ENCODE measurements at regions not wholly inside any gene's neighbourhood (a gene's known extent, or its start where the extent isn't known, plus 50 kb on each side); places are given as distances from the start of the nearest gene placed in this dataset.

DNA sequence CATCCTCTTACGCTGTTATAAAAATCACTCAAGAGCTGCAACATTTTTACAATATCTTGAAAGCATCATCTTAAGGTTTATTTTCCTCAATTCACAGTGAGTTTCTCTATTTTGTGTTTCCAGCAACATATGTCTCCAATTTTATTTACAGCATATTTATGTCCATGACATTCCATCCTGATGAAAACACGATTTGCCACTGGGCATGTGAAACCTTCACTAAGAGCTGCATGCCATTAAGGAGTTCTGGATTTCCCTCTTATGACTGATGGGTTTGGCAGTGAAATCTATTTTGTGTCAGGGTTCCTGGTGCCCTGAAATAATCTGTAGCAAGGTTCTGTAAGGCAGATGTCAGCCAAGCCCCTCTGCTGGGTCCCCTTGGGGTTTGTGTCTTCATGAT is 527.6 kb upstream of the KLF12 start:
- DNase-seq = no peak
- Mint-ChIP-seq H3K4me1 (no peaks in the 10 kb centered on the region), H3K27ac (no peak overlapping the region), H3K4me3 (no peak overlapping the region), H3K9me3 (no peaks in the 10 kb centered on the region), H3K27me3 (no peaks in the 10 kb centered on the region), H3K36me3 (ENCODE audit: low read depth) (no peaks in the 10 kb centered on the region)
- ChIA-PET POLR2A (no interaction called here), CTCF (interaction anchor here (0.6 kb wide), 1 partner anchor 1672 kb away, joined by 3 read pairs; no protein-coding TSS in a partner anchor)

DNA sequence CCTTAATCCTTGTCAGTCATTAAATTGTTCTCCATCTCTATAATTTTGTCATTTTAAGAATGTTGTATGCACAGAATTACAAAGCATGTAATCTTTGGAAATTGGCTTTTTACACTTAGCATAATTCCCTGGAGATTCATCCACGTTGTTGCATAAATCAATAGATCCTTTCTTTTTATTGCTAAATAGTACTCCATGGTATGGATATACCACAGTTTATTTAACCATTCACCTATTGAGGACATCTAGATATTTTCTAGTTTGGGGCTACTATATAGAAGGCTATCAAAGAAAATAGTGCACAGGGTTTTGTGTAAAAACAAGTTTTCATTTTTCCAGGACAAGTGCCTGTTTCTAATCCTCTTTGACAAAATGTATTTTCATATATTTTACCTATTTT is 523.6 kb upstream of the KLF12 start:
- H3K4me3 Mint-ChIP-seq = no peak overlapping the region
- no peaks in the 10 kb centered on the region for H3K9me3 Mint-ChIP-seq
- H3K27me3 Mint-ChIP-seq = no peaks in the 10 kb centered on the region
- no peaks in the 10 kb centered on the region for H3K4me1 Mint-ChIP-seq
- no peak overlapping the region for H3K27ac Mint-ChIP-seq
- POLR2A ChIA-PET = no interaction called here
- H3K36me3 Mint-ChIP-seq (ENCODE audit: low read depth) = no peaks in the 10 kb centered on the region
- DNase-seq = no peak
- CTCF ChIA-PET = no interaction called here

DNA sequence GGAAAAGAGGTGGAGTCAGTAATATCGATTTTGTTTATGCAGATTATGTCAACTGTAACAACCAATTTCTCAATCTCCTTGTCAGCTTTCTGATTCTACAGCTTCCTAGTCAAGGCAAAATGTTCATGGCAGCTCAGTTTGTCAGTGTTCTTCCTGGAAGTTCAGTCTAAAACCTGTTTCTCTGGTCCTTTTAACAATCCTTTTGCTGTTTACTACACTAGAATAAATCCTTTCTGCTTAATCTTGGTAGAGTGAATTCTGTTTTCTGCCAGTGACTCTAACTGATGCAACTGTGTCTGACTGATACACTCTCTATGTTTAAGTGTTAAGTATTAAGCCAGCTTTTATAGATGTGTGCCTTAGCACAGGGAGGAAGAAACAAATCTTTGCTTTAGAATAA is 516.9 kb upstream of the KLF12 start:
- no peak overlapping the region for H3K27ac Mint-ChIP-seq
- POLR2A ChIA-PET = no interaction called here
- no peaks in the 10 kb centered on the region for H3K9me3 Mint-ChIP-seq
- no peaks in the 10 kb centered on the region for H3K27me3 Mint-ChIP-seq
- H3K4me3 Mint-ChIP-seq = no peak overlapping the region
- H3K36me3 Mint-ChIP-seq (ENCODE audit: low read depth) = no peaks in the 10 kb centered on the region
- H3K4me1 Mint-ChIP-seq = no peaks in the 10 kb centered on the region
- DNase-seq = no peak
- CTCF ChIA-PET = no interaction called here

- Mint-ChIP-seq H3K27me3 (peaks cover 2% of the 10 kb centered on the region), H3K9me3 (no peaks in the 10 kb centered on the region), H3K27ac (no peak overlapping the region), H3K36me3 (ENCODE audit: low read depth) (no peaks in the 10 kb centered on the region), H3K4me3 (no peak overlapping the region), H3K4me1 (no peaks in the 10 kb centered on the region)
- ChIA-PET POLR2A (no interaction called here), CTCF (no interaction called here)
- no peak for DNase-seq
Measured at GRCh38 chr13:74647991-74648390, 513.8 kb upstream of the KLF12 start.

- no peak for DNase-seq
- H3K9me3 Mint-ChIP-seq = no peaks in the 10 kb centered on the region
- no peaks in the 10 kb centered on the region for H3K4me1 Mint-ChIP-seq
- H3K4me3 Mint-ChIP-seq = no peak overlapping the region
- H3K27me3 Mint-ChIP-seq = peaks cover 2% of the 10 kb centered on the region
- CTCF ChIA-PET = no interaction called here
- POLR2A ChIA-PET = no interaction called here
- no peaks in the 10 kb centered on the region for H3K36me3 Mint-ChIP-seq (ENCODE audit: low read depth)
- H3K27ac Mint-ChIP-seq = no peak overlapping the region
Measured at GRCh38 chr13:74647211-74647610, 513.0 kb upstream of the KLF12 start.

GRCh38 chr13:74646091-74646490 is 511.9 kb upstream of the KLF12 start:
- H3K27ac Mint-ChIP-seq = no peak overlapping the region
- peaks cover 2% of the 10 kb centered on the region for H3K27me3 Mint-ChIP-seq
- no peaks in the 10 kb centered on the region for H3K4me1 Mint-ChIP-seq
- no peaks in the 10 kb centered on the region for H3K9me3 Mint-ChIP-seq
- POLR2A ChIA-PET = no interaction called here
- DNase-seq = no peak
- CTCF ChIA-PET = no interaction called here
- no peak overlapping the region for H3K4me3 Mint-ChIP-seq
- no peaks in the 10 kb centered on the region for H3K36me3 Mint-ChIP-seq (ENCODE audit: low read depth)

DNA sequence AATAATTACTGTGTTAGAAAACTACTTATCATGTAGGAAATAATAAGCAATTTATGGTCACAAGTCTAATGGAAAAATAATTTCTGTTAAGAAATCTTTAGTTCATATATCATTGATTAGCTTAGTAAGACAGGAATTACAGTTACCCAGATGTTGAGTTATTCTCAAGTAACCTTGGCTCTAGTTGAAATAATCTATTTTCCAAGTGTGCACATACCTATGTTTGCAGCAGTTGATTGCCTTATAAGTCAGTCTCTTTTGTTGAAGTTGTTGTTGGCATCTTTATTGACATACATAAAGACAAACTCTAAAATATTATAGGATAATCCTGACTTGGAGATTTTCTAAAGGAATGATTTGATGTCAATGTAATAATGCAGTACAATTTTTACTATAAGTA is 511.4 kb upstream of the KLF12 start:
- CTCF ChIA-PET = no interaction called here
- Mint-ChIP-seq H3K36me3 (ENCODE audit: low read depth) (no peaks in the 10 kb centered on the region), H3K4me1 (no peaks in the 10 kb centered on the region), H3K27me3 (peaks cover 2% of the 10 kb centered on the region), H3K4me3 (no peak overlapping the region), H3K9me3 (no peaks in the 10 kb centered on the region), H3K27ac (no peak overlapping the region)
- POLR2A ChIA-PET = no interaction called here
- DNase-seq = no peak

- H3K9me3 Mint-ChIP-seq = no peaks in the 10 kb centered on the region
- POLR2A ChIA-PET = no interaction called here
- CTCF ChIA-PET = no interaction called here
- H3K27me3 Mint-ChIP-seq = peaks cover 2% of the 10 kb centered on the region
- H3K4me1 Mint-ChIP-seq = peaks cover under 1% of the 10 kb centered on the region
- H3K36me3 Mint-ChIP-seq (ENCODE audit: low read depth) = no peaks in the 10 kb centered on the region
- H3K4me3 Mint-ChIP-seq = no peak overlapping the region
- H3K27ac Mint-ChIP-seq = no peak overlapping the region
- no peak for DNase-seq
Measured at GRCh38 chr13:74644229-74644628, 510.0 kb upstream of the KLF12 start.

GRCh38 chr13:74641586-74641985 is 507.4 kb upstream of the KLF12 start:
- Mint-ChIP-seq H3K4me1 (peaks cover 1% of the 10 kb centered on the region), H3K4me3 (no peak overlapping the region), H3K27ac (no peak overlapping the region), H3K27me3 (peaks cover 2% of the 10 kb centered on the region), H3K36me3 (ENCODE audit: low read depth) (no peaks in the 10 kb centered on the region), H3K9me3 (no peaks in the 10 kb centered on the region)
- CTCF ChIA-PET = no interaction called here
- POLR2A ChIA-PET = no interaction called here
- DNase-seq = no peak

DNA sequence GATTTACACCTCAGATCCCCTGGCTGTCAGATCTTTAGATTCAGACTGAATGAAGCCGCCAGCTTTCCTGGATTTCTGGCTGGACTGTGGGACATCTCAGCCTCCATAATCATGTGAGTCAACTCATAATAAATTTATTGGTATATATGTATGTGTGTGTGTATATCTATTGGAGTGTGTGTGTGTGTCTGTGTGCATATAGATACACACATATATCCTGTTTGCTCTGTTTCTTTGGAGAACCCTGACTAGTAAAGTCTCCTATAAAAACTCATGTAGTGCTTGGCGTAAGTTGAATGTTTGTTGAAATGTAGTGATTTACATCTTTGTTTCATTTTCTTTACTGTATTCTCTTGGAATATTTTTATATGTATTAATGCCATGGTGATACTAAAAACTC is 499.5 kb upstream of the KLF12 start:
- ChIA-PET POLR2A (no interaction called here), CTCF (no interaction called here)
- DNase-seq = no peak
- Mint-ChIP-seq H3K27ac (no peak overlapping the region), H3K4me1 (no peaks in the 10 kb centered on the region), H3K27me3 (peaks cover 2% of the 10 kb centered on the region), H3K36me3 (ENCODE audit: low read depth) (no peaks in the 10 kb centered on the region), H3K4me3 (no peak overlapping the region), H3K9me3 (no peaks in the 10 kb centered on the region)

DNA sequence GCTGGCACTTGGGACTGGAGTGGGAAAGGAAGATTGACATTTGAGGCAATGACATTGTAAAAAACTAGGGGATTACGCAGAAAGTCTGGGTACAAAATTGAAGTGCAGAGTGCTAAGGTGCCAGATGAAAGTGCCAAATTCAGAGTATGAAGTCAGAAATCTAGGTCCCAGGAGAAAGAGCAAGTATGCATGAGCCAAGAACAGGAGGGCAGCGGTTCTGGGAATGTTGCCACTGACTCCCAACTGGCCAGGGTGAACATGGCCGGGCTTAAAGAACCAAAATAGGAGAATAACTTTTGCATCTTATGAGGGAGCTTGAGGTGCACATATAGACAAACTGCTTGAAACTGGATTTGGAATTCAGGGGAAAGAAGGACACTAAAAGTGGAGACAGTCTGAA is 495.8 kb upstream of the KLF12 start:
- ChIA-PET CTCF (no interaction called here), POLR2A (no interaction called here)
- Mint-ChIP-seq H3K4me3 (no peak overlapping the region), H3K36me3 (ENCODE audit: low read depth) (no peaks in the 10 kb centered on the region), H3K4me1 (no peaks in the 10 kb centered on the region), H3K27ac (no peak overlapping the region), H3K9me3 (no peaks in the 10 kb centered on the region), H3K27me3 (peaks cover 3% of the 10 kb centered on the region)
- no peak for DNase-seq

GRCh38 chr13:74625541-74625940 is 491.3 kb upstream of the KLF12 start:
- Mint-ChIP-seq H3K27me3 (peaks cover 3% of the 10 kb centered on the region), H3K27ac (no peak overlapping the region), H3K9me3 (no peaks in the 10 kb centered on the region), H3K4me1 (no peaks in the 10 kb centered on the region), H3K36me3 (ENCODE audit: low read depth) (no peaks in the 10 kb centered on the region), H3K4me3 (no peak overlapping the region)
- POLR2A ChIA-PET = no interaction called here
- DNase-seq = no peak
- CTCF ChIA-PET = no interaction called here

GRCh38 chr13:74623761-74624160 is 489.6 kb upstream of the KLF12 start:
- ChIA-PET CTCF (no interaction called here), POLR2A (no interaction called here)
- Mint-ChIP-seq H3K27ac (no peak overlapping the region), H3K9me3 (no peaks in the 10 kb centered on the region), H3K27me3 (peaks cover under 1% of the 10 kb centered on the region), H3K4me3 (no peak overlapping the region), H3K4me1 (no peaks in the 10 kb centered on the region), H3K36me3 (ENCODE audit: low read depth) (no peaks in the 10 kb centered on the region)
- no peak for DNase-seq

DNA sequence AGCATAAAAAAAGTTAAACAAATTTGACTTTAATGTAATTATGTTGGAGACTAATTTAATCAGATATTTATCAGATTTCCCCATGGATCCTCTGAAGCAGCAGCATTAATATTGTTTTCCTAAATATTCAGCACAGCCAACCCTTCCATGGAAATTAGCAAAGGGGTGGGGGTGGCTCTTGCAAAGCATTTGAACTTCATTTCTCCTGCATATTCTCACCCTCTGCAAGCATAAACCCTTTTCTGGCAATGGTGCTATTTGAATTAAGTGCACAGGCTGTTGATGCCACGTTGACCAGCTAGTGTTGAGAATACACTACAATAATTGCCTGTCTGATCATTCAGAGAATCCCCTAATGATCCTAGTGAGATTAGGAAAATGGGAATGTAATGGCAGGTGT is 488.1 kb upstream of the KLF12 start:
- DNase-seq = no peak
- no peaks in the 10 kb centered on the region for H3K27me3 Mint-ChIP-seq
- ChIA-PET CTCF (no interaction called here), POLR2A (no interaction called here)
- H3K36me3 Mint-ChIP-seq (ENCODE audit: low read depth) = no peaks in the 10 kb centered on the region
- H3K4me3 Mint-ChIP-seq = no peak overlapping the region
- H3K27ac Mint-ChIP-seq = no peak overlapping the region
- H3K4me1 Mint-ChIP-seq = no peaks in the 10 kb centered on the region
- H3K9me3 Mint-ChIP-seq = no peaks in the 10 kb centered on the region

DNA sequence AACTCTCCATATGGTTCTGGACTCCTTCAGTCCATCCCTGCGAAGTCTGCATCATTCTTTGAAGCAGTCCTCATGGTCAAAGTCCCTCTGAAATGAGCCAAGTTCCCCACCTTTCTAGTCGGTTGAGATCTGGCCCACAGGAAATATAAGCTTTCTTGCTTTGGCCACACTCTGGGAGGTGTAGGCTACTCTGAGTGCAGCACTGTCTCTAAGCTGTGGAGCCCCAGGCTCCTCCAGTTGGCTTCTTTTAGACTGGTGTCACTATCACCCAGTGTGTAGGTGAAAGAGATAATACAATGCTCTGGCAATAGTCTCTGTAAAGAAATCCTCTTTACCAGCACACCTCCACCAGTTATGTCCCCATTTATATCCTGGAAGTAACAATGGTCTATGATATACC is 486.5 kb upstream of the KLF12 start:
- DNase-seq = no peak
- H3K27ac Mint-ChIP-seq = no peak overlapping the region
- ChIA-PET CTCF (no interaction called here), POLR2A (no interaction called here)
- H3K9me3 Mint-ChIP-seq = no peaks in the 10 kb centered on the region
- no peaks in the 10 kb centered on the region for H3K27me3 Mint-ChIP-seq
- H3K4me1 Mint-ChIP-seq = no peaks in the 10 kb centered on the region
- no peaks in the 10 kb centered on the region for H3K36me3 Mint-ChIP-seq (ENCODE audit: low read depth)
- no peak overlapping the region for H3K4me3 Mint-ChIP-seq

All from activated CD4-positive, alpha-beta memory T cell treated with anti-CD3 and anti-CD28 coated beads, Interleukin-2, amount 10 ng/mL, durations not matched to agents 7 days and 5 days (primary cell).